ENCODE measurements at regions not wholly inside any gene's neighbourhood (a gene's known extent, or its start where the extent isn't known, plus 50 kb on each side); places are given as distances from the start of the nearest gene placed in this dataset.
"Not testable (repeated sequence)": the region's sequence is repeated elsewhere in the genome, so short reads cannot be mapped to it uniquely, and the experiment has no call there.

DNA sequence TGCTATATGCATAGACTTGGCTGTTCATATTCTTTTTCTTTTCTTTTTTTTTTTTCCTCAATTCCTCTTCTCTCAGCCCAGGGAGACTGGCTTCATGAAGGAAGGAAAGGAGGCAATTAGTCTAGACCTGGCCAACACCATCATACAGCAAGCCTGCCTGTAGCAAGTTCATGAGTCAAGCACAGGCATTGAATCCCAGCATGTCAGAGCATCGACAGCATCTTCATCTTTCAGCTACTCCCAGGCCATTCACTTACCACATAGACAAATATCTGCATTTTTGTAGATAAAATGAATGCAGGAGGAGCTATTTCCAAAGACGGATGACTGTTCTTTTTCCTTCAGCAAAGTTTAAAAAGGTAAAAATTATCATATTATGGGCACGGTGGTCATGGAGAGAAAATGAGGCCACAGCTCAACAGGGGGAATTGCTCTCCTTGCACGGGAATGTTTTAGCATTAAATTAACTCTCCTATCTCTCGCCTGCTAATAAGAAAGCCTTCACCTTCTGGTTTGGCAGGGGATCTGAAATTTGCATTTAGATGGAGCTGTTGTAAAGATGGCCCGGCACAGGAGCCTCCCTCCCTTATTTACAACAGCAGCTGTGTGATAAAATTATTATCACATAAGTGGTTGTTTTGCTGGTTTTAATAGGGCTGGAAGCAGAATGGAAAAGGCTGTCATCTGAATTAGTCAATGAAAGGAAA is 626.5 kb upstream of the AUTS2 start:
- in situ Hi-C loops (cut with HindIII; ENCODE audit: low pct_unique_long_range_greater_than_20kb, low sequenced_read_pairs) = no loop called here
- no peak for DNase-seq (ENCODE audit: low read depth, low spot score)

GRCh38 chr7:68977385-68978055 is 620.8 kb upstream of the AUTS2 start:
- no peak for DNase-seq (ENCODE audit: low read depth, low spot score)
- in situ Hi-C loops (cut with HindIII; ENCODE audit: low pct_unique_long_range_greater_than_20kb, low sequenced_read_pairs) = no loop called here

DNA sequence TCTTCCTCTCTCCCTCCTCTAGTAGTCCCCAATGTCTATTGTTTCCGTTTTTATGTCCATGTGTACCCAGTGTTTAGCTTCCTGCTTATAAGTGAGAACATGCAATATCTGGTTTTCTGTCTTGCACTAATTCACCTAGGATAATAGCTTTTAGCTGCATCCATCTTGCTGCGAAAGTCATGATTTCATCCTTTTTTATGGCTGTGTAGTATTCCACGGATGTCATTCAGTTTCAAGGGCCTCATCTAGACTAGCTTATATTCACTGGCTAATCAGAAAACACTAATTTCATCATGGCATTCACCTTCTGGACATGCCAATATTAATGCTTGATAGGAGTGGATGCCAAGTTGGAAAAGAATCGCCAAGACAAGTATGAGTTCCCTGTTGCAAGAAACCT is 619.6 kb upstream of the AUTS2 start:
- in situ Hi-C loops (cut with HindIII; ENCODE audit: low pct_unique_long_range_greater_than_20kb, low sequenced_read_pairs) = no loop called here
- DNase-seq (ENCODE audit: low read depth, low spot score) = no peak

DNA sequence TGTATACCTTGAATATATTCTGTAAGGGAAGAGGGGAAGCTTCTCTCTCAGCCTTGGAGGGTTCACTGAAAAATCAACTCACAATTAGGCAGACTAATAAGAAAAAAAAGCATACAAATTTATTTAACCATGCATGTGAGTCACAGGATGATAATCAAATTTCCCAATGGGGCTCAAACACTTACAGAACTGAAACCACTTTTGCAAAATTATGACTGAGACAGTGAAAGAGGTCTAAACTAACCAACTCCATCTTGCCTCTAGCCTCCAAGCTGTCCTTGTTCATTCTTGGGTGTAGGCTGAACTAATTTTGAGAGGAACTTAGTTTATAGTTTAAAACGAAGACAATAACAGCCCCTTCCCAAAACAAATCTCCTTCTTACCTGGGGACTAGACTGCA is 618.3 kb upstream of the AUTS2 start:
- DNase-seq (ENCODE audit: low read depth, low spot score) = no peak
- in situ Hi-C loops (cut with HindIII; ENCODE audit: low pct_unique_long_range_greater_than_20kb, low sequenced_read_pairs) = no loop called here

DNA sequence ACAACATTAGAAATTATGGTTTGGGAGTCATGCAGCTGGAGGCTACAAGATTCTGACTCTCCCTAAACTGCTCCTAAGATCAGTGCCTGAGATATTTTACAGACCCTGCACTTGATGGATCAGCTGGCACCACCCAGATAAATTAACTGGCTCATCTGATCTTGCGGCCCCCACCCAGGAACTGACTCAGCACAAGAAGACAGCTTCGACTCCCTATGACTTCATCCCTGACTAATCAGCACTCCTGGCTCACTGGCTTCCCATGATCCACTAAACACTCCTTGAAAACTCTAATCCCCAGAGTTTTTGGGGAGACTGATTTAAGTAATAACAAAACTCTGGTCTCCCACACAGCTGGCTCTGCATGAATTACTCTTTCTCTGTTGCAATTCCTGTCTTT is 617.8 kb upstream of the AUTS2 start:
- DNase-seq (ENCODE audit: low read depth, low spot score); in situ Hi-C loops (cut with HindIII; ENCODE audit: low pct_unique_long_range_greater_than_20kb, low sequenced_read_pairs): not testable (repeated sequence)

DNA sequence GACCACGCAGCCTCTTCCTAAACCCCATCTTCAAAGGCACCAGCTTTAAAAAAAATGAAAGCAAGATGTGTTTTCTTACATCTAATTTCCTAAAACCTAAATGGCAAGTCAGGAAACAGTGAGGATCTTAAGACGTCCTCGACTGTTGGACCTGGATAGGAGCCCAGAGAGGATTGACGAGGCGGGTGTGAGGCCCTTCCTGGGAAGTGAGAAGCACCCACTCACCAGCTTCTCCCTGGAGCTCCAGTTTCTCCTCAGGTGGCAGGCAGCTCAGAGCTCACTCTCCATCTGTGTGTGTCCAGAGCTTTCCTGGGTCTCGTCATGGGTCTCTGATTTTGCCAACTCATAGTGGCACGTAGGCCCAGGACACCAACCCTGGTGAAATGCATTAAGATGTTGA is 614.0 kb upstream of the AUTS2 start:
- DNase-seq (ENCODE audit: low read depth, low spot score) = no peak
- in situ Hi-C loops (cut with HindIII; ENCODE audit: low pct_unique_long_range_greater_than_20kb, low sequenced_read_pairs) = no loop called here

- in situ Hi-C loops (cut with HindIII; ENCODE audit: low pct_unique_long_range_greater_than_20kb, low sequenced_read_pairs) = no loop called here
- DNase-seq (ENCODE audit: low read depth, low spot score) = no peak
These were observed 603.4 kb upstream of the AUTS2 start for GRCh38 chr7:68994841-68995240.

DNA sequence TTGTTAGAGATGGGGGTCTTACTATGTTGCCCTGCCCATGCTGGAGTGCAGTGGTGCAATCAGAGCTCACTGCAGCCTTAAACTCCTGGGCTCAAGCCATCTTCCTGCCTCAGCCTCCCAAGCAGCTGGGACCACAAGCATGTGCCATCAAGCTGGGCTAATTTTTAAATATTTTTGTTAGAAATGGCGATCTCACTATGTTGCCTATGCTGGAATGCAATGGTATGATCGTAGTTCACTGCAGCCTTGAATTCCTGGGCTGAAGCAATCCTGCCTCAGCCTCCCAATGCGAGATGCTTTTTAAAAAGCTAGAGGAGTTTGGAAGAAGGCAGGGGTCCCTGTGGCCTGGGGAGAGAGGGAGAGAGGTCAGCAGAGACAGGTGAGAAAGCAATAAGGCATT is 600.1 kb upstream of the AUTS2 start:
- in situ Hi-C loops (cut with HindIII; ENCODE audit: low pct_unique_long_range_greater_than_20kb, low sequenced_read_pairs) = no loop called here

GRCh38 chr7:69002416-69002815 is 595.9 kb upstream of the AUTS2 start:
- no peak for DNase-seq (ENCODE audit: low read depth, low spot score)
- in situ Hi-C loops (cut with HindIII; ENCODE audit: low pct_unique_long_range_greater_than_20kb, low sequenced_read_pairs) = no loop called here

More for the DNA sequence above, 600.1 kb upstream of the AUTS2 start:
- no peak for DNase-seq (ENCODE audit: low read depth, low spot score)

DNA sequence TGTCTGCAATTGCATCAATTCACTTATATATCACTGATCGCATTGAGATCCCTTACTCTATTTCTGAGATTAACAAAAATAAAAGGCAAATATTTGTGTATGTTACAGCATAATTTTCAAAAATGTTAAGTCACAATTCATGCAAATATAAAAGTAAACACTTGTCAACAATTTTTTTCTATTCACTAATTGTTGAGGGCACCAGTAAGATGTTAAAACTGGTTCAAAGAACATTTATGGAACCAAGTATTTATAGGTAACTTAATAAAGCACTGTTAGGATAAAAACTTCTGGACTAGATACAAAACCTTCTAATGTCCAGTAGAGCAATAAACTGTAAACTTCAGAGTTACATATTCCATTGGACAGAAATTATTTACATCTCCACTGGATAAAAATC is 586.1 kb upstream of the AUTS2 start:
- in situ Hi-C loops (cut with HindIII; ENCODE audit: low pct_unique_long_range_greater_than_20kb, low sequenced_read_pairs) = no loop called here
- no peak for DNase-seq (ENCODE audit: low read depth, low spot score)

DNA sequence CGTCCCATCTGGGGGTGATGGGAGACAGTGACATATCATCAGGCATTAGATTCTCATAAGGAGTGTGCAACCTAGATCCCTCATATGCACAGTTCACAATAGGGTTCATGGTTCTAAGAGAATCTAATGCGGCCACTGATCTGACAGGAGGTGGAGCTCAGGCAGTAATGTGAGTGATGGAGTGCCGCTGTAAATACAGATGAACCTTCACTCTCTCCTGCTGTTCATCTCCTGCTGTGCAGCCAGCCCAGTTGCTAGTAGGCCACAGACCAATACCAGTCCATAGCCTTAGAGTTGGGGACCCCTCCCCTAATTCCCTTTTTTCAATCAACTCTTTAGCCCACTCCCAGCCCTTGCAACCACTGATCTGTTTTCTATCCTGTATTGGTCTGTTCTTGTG is 581.1 kb upstream of the AUTS2 start:
- DNase-seq (ENCODE audit: low read depth, low spot score) = no peak
- in situ Hi-C loops (cut with HindIII; ENCODE audit: low pct_unique_long_range_greater_than_20kb, low sequenced_read_pairs) = no loop called here

GRCh38 chr7:69018200-69018599 is 580.1 kb upstream of the AUTS2 start:
- in situ Hi-C loops (cut with HindIII; ENCODE audit: low pct_unique_long_range_greater_than_20kb, low sequenced_read_pairs) = no loop called here

DNA sequence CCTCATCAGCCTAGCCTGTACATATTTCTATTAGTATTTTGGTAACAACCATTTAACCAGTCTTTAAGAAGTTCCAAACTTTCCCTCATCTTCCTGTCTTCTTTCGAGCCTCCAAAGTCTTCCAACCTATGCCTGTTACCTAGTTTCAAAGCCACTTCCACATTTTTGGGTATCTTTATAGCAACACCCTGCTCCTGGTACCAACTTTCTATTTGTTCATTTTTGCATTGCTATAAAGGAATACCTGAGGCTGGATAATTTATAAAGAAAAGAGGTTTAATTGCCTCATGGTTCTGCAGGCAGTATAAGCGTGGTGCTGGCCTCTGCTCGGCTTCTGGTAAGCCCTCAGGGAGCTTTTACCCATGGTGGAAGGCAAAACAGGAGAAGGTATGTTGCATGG is 578.8 kb upstream of the AUTS2 start:
- no peak for DNase-seq (ENCODE audit: low read depth, low spot score)
- in situ Hi-C loops (cut with HindIII; ENCODE audit: low pct_unique_long_range_greater_than_20kb, low sequenced_read_pairs) = no loop called here

More at GRCh38 chr7:69018200-69018599, 580.1 kb upstream of the AUTS2 start:
- no peak for DNase-seq (ENCODE audit: low read depth, low spot score)

GRCh38 chr7:69020536-69020935 is 577.7 kb upstream of the AUTS2 start:
- no peak for DNase-seq (ENCODE audit: low read depth, low spot score)
- in situ Hi-C loops (cut with HindIII; ENCODE audit: low pct_unique_long_range_greater_than_20kb, low sequenced_read_pairs) = no loop called here

DNA sequence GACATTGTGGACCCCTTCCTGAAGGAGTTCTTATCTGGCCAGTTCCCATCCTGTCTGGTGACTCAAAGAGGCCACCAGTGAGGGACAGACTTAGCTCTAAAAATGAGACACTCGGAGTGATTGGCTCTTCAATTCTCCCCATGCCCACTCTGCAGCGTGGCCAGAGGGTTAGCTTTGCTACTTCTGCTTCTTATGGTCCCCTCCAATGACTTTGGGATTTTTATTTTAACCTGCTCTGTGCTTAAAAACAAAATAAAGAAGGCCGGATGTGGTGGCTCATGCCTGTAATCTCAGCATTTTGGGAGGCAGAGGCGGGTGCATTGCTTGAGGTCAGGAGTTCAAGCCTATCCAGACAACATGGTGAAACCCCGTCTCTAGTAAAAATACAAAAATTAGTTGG is 573.0 kb upstream of the AUTS2 start:
- no peak for DNase-seq (ENCODE audit: low read depth, low spot score)
- in situ Hi-C loops (cut with HindIII; ENCODE audit: low pct_unique_long_range_greater_than_20kb, low sequenced_read_pairs) = no loop called here

- in situ Hi-C loops (cut with HindIII; ENCODE audit: low pct_unique_long_range_greater_than_20kb, low sequenced_read_pairs) = no loop called here
- no peak for DNase-seq (ENCODE audit: low read depth, low spot score)
These were observed 565.4 kb upstream of the AUTS2 start for GRCh38 chr7:69032848-69033247.

GRCh38 chr7:69035826-69036225 is 562.4 kb upstream of the AUTS2 start:
- in situ Hi-C loops (cut with HindIII; ENCODE audit: low pct_unique_long_range_greater_than_20kb, low sequenced_read_pairs) = no loop called here

GRCh38 chr7:69036301-69036700 is 562.0 kb upstream of the AUTS2 start:
- no peak for DNase-seq (ENCODE audit: low read depth, low spot score)
- in situ Hi-C loops (cut with HindIII; ENCODE audit: low pct_unique_long_range_greater_than_20kb, low sequenced_read_pairs) = no loop called here

More at GRCh38 chr7:69035826-69036225, 562.4 kb upstream of the AUTS2 start:
- DNase-seq (ENCODE audit: low read depth, low spot score) = no peak

DNA sequence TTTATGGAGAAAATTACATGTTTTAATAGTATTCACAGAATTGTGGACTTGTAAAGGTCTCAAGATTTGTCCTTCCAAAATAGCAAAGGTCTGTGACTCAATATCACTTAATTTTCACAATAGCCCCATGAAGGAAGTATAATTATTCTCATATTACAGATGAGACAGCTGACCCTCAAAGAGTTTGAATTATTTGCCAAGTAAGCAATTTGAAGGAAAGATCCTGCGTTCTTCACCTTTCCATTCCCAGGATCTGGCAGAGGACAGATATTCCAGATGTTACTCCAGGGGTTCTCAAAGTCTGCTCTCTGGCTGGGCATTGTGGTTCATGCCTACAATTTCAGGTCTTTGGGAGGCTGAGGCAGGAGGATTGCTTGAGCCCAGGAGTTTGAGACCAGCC is 559.4 kb upstream of the AUTS2 start:
- in situ Hi-C loops (cut with HindIII; ENCODE audit: low pct_unique_long_range_greater_than_20kb, low sequenced_read_pairs) = no loop called here
- DNase-seq (ENCODE audit: low read depth, low spot score) = no peak
